GM18873 (cell line): ENCODE measurements at regions not wholly inside any gene's neighbourhood (a gene's known extent, or its start where the extent isn't known, plus 50 kb on each side); places are given as distances from the start of the nearest gene placed in this dataset.

Experiments
- ATAC-seq: cut with Tn5 transposase; IDR thresholded peaks from one replicate; pipeline ENCODE4 v1.9.1; 2021; ENCODE audit warnings: mild to moderate bottlenecking, moderate library complexity, moderate number of reproducible peaks; ENCODE audit not compliant: unreplicated experiment, low FRiP score

DNA sequence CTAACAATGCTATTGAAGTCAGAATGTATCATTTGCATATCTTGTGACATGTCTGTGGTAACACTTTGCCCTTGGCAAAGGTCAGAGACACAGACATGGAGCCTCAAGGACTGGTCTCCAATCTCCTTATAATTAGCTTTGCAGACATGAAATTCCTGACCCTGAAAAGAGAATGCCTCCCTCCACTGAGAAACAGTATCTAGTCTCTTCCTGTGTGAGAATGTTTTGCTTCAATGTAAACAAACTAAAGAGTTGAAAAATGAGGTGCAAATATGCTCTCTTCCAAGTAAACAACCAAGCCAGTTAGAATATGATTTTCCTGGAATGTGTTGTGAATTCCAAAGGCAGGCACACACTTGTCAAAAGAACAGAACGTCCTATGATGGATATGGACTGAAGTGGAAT, 407.1 kb upstream of the MARCKS start:
- ATAC-seq = no peak

DNA sequence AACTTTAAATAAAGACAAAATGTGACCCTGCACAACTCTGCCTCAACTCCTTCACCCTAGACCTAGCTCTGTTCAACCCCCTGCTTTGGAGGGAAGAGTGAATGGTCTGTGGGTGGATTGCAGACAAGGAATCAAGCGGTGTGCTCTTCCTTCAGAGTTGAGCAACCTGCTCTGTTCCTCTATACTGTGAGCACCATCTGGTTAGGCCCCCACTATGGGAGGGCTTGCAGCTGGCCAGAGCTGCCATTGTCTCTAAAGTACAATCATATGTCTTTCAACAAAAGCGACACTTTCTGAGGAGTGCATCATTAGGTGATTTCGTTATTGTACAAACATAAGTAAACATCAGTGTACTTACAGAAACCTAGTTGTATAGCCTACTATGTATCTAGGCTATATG, 406.1 kb upstream of the MARCKS start:
- no peak for ATAC-seq

DNA sequence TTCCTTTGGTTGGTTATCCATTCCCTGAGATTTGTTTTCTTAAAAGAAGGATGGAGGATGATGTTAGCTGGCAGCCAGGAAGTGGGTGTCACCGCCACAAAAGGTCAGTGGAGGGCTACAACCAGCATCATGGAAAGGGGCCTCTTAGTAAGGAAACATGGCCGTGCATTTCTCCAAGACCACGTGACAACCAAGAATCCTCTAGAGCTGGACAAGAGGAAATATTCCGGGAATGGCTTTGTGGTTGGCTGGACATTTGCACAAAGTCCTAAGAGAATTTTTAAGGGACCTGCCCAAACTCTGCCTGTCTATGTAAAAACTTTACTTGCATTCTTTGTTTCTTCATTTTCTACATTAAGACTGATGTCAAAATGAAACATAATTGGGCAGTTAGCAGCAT, 399.9 kb upstream of the MARCKS start:
- no peak for ATAC-seq

DNA sequence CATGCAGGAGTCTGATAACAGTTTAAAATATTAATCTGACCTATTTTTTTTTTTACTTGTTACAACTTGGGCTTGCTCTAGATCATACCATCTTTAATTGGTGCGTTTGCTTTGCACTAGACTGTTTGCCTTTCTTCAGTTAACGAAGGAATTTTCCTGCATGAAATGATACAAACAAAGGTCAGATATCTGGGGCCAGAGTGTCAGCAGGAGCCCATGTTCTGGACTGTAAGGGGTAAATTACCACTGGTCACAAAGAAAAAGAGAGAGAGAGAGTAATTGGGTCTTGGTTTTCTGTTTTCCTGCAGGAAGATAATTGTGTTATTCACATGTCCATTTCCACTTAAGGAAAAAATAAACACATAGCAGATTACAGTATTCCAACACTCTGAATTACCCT, 399.4 kb upstream of the MARCKS start:
- ATAC-seq = no peak

DNA sequence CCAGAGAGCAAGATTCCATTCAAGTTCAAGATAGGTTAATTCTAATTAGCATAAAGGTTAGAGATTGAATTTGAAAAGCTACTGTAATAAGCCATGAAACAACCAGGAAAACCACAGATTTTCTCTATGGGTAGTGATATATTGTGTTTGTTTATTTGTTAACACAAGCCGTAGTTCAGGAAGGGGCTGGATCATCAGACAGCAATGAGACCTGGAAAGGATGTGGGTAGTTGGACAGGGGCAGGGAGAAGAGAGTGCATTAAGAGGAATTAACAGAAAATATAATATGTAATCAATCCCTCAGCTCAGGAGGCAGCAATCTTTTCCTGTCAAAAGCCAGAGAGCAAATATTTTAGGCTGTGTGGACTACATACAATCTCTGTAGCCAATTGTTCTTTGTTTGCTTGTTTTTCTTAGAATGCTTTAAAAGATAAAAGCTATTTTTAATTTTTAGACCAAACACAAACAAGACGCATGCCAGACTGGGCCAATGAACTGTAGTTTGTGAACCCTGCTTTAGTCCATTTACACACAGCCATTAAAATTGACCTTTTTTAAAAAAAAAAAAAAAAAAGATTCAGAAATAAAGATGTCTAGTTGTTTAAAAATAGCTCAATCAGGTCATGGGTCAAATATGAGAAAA, 398.7 kb upstream of the MARCKS start:
- ATAC-seq = no peak

DNA sequence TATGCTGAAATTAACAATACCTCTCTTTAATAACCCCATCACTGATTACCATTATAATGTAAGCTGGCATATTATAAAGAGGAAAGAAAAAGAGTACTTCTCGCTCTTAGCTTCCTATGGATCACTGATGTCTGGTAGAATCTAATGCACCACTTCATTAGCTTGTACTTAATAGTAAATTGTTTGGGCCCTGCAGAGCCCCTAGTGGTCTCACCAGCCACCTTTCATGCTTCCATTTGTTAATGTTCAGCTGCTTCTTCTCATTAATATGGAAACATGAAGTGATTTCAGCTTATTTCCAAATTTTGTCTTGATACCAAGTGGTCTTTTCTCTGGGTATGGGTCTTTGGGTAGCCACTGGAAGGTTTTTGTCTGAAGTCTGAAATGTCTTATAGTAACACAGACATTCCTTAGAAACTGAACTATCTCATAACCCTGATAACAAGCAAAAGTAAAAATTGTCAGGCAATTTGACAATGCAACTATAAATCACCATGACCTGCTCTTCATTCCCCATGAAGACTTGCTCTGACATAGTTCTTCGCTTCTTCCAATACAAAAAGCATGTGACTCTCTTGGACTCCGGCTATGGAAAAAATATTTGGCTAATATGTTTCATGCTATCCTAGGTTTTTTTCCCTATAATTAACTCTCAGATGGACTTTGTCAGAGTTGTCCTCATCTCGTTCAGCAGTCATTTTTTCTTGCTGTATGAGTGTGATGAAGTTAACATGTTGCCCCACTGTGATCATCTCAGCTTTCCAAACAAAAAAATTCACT, 395.8 kb upstream of the MARCKS start:
- no peak for ATAC-seq

DNA sequence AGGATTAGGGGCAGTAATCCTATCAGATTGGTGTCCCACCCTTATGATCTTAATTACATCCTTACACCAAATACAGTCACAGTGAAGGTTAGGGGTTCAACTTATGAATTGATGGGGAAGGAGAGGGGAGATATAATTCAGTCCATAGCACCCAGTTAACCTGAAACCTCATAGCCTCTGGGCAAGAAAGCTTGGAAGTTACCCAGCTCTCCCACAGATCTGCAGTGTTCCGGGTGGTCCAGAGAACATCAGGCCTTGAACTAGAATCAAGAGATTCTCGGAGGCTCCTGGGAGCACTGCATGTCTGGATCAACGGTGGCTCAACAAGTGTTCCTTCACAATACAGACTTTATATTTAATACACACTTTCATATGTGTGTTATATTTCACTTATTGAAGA, 392.6 kb upstream of the MARCKS start:
- ATAC-seq = no peak

DNA sequence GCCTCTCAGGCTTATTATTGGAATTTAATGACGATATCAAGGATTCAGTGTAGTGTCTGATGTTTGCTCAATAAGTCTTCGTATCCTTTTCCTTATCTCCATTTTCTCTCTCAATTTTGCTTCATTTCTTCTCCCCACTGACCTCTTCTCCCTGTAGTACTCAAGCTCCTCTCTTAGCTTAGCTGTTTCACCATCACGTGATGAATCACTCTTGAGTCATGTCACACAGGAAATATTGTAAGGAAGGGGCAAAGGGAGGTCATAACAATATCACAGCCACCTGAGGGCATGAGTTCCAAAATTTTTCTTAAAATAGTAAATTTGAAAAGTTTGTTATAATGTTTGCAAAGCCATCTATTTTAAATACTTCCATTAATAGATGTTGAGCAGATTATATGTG, 392.2 kb upstream of the MARCKS start:
- ATAC-seq = no peak

DNA sequence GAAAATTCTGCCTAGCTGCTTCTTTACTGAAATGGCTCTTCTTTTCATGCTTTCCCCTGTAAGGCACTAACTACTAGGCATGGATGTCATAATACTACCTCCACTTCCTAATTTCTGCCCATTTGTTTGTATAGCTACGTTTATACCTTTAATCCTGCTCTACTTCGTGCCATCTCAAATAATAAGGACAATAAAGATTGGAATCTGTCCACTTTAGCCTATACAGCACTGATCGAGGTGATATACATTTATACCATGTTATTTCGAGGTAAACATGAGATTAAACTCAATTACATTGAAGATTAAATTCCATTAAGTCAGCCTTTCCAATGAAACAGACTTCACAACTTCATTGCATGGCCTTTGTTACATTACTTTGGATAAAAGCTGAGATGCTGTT, 390.6 kb upstream of the MARCKS start:
- no peak for ATAC-seq

DNA sequence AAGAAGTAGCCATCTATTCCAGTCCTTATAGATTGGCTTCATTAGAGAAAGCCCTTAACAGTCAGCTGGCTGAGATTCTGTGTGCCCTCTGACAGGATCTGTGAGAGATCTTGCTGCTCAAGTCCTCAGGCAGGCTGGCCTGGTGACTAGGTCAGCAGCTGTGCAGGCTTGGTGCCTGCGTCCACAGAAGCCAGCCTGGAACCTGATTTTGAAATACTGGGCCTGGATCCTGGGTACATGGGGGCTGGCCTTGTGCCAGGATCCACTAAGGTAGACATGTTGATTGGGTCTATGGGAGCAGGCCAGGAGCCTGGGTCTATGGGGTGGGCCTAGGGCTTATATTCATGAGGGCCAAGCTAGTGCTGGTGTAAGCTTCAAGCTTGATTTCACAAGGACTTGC, 381.8 kb upstream of the MARCKS start:
- ATAC-seq = no peak

DNA sequence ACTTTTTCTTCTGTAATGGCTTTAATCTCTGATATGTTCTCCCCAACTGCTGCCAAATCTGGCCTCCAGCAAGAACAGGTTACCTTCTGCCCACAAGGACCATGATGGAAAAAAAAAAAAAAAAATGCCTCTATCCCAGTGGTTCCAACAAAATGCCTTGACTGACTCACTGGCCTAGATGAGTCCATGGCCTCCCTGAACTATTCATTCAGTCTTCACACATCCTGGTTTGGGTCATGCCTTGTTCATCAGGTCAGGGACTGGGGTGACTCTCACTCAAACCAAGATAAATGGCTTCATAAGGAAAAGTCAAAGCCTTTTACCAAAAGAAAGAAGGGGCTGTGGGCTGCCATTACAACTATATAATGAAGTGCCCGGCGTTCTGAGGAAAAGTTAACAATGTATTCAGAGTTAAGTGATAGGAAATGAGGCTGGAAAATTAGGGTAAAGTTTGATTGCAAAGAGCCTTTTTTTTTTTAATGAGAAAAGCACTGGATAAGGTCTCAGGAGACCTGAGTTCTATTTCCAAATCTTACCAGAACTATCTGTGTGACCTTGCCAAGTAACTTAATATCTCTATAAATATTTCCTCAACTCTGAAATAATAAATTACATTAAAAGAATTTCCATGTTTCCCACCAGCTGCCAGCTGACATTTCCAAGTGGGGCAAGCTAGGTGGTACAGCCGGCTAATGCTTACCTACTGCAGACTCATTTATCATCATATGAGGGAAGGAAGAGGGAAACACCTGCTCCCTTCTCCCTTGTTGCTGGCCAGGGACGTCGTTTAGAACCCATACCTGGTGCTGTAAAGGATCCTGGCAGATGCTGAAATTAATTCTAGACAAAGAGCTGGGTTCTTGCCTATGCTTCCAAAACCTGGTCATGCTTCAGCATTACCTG, 380.0 kb upstream of the MARCKS start:
- ATAC-seq = no peak

DNA sequence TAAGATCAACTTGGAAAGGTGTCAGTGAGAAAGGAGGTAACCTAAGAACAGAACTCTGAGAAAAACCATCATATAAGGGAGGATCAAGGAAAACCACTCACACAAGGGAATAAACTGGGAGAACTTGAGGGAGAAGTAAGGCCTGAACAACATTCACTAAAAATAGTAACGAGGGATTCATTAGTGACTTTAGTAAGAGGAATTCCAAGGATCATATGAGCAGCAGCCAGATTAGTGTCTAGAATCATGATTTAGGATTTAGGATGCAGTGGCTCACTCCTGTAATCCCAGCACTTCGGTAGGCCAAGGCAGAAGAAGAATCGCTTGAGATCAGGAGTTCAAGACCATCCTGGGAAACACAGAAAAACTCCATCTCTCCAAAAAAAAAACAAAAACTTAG, 376.5 kb upstream of the MARCKS start:
- no peak for ATAC-seq

DNA sequence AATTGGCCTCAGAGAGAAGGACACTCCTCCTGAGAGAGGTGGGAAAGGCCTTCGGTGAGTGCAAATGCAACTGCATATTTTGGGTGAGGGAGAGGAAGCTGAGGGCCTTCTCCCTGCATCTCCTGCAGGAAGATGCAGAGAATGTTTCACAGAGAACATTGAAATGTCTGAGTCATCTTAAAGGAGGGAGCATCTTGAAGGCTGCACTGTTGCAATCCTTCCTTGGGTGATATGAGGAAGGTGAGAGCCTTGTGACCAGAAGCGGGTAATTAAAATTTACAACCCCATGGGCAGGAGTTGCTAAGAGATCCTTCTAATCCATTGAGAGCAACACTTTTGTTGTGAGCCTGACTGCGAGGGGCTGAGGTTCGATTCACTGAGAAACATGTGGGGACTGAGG, 375.7 kb upstream of the MARCKS start:
- no peak for ATAC-seq

DNA sequence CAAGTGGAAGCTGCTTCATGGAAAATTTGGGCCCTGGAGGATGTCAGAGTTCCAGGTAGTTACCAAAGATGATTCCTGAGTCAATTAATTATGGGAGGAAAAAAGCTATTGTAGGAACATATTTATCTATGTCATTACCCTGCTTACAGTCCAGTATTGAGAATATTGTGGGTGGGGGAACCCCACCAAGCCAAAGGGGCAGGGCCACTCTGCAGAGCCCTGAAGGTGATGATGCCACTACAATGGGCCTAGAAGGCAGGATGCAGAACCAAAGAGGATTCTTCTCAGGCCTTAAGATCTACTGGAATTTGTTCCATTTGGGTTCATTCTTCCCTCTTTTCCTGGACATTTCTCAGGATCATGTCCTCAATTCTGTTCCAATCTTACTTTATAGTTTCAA, 375.2 kb upstream of the MARCKS start:
- ATAC-seq = no peak

DNA sequence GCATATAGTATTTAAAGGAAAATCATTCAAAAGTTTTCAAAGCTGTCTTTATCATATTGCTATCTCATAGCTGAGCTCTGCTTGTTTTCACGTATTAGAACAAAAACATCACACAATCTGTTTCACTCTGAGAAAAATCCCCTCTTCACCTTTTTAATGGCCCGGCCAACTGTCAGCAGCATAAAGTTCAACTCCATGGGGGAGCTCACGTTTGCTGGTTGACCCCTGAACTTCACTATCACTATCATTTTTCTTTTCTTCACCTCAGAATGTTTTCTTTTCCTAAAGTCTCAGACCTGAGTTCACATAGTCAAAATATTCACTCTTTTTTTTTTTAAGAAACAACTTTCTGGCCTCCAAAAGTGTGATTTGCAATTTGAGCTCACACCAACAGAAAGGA, 374.4 kb upstream of the MARCKS start:
- no peak for ATAC-seq

DNA sequence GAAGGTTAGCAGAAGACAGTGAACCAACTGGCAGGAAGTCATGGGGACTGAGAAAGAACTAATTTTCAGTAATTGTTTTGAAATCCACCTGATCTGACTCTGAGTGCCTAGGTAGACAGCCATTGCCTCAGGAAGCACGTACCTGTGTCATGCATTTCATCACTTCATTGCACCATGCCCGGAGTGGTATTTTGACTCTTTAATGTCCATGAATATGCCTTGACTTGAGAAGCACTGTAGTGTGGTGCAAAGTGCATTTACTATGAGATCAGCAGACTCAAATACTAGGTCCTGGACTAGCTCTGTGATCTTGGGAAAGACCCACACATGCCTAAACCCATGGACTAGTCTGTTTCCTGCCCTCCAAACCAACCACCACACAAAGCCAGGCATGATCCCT, 370.9 kb upstream of the MARCKS start:
- ATAC-seq = no peak

DNA sequence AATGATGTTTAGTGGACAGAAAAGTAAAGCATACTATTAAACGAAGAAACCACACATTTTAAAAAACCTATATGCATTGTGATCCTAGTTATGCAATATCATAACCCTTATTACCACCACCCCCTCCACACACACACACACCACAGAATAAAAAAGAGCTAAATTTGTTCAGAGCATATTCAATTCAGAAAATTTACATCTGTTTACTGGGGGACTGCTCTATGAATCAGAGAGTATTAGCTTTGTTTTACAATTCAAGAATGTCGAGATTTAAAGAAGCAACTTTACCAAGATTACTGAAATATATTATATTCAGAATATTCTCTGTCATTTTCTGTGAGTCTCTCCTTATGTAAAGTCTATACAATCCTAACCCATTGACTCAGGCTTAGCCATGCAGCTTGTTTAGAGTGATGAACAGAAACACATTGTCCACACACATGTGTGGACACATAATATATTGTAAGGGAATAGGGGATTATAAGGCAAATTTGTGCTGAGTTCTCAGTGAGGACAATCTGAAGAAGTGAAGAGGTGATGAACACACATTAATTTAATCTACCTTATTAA, 369.6 kb upstream of the MARCKS start:
- no peak for ATAC-seq

DNA sequence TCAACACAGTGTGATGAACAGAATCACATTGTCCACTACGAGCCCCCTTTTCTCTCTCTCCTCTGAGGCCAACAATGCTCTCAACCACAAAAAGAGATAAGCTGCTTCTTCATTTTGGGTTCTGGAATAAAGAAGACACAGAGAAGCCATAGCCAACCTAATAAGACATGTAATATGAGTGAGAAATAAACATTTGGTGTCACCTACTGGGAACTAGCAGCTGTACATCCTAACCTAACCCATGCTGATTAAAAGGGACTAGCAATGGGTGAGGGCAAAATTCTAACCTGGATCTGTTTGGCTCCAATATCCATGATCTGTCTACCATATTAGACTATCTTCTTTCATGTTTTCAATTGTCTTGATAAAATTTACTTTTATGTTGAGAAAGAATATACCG, 369.1 kb upstream of the MARCKS start:
- ATAC-seq = no peak

DNA sequence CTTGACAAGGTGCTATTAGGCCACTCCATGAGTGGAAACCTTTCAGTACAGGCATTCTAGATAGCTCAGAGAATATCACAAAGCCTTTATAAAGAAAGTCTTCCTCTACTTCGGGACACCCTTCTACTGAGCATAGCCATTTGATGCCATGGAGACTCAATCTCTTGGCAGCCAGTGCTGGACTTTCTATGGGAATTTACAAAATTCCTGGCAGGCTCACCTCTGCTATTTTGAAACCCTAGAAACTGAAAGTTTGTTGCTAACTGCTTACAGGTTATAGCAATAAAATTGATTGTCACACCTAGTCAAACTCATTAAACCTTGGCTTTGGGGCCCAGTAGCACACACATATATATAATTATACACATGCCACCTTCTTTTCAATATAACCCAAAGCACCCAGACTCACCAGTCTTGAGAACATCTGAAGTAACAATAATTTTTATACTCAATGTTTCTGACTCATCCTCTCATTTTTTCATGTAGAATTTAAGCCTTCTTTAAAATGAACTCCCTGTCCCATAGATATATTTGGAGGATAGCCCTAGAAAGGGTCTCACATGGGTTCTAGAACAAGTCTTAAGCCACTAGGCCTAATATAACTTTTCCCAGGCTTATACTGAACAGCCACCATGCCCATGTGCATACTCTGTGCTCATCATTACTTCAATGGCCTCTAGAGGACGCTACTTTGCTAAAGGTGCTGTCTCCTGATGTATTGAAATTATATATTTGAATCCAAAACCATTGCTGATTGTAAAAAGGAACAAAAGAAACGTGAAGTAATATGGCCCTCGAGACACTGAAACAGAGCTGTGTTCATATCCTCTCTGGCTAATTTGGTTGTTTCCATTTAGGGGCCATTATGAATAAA, 368.1 kb upstream of the MARCKS start:
- ATAC-seq = no peak
